Sigmoid colon (tissue), 6 donors: ENCODE measurements at regions not wholly inside any gene's neighbourhood (a gene's known extent, or its start where the extent isn't known, plus 50 kb on each side); places are given as distances from the start of the nearest gene placed in this dataset.
A peak's percentile ranks its signal among the peaks of the same experiment; 100 is the strongest.

Experiments
- DNase-seq: peaks from one replicate; pipeline ENCODE4 v3.0.0-alpha.2; 2019
- H3K27ac ChIP-seq, 4 donors: fragments of 200-600 bp; sonication (generic); one replicate each; pipeline ENCODE4 v1.5.1; 2016 to 2019; ENCODE audit warnings: mild to moderate bottlenecking in 1 of 4
- H3K27me3 ChIP-seq, 3 donors: fragments of 200-600 bp; sonication (generic); one replicate each; pipeline ENCODE4 v1.5.1; 2019; ENCODE audit warnings: mild to moderate bottlenecking in 1 of 3
- H3K36me3 ChIP-seq, 4 donors: fragments of 200-600 bp; sonication (generic); one replicate each; pipeline ENCODE4 v1.5.1; 2016 to 2019
- H3K4me1 ChIP-seq, 4 donors: fragments of 200-600 bp; sonication (generic); one replicate each; pipeline ENCODE4 v1.5.1; 2017 to 2019
- H3K4me3 ChIP-seq, 4 donors: fragments of 200-600 bp; sonication (generic); one replicate each; pipeline ENCODE4 v1.5.1; 2017 to 2019; ENCODE audit warnings: mild to moderate bottlenecking in 2 of 4, moderate library complexity in 1 of 4
- H3K9me3 ChIP-seq, 4 donors: fragments of 200-600 bp in 3 of 4; sonication (generic) in 3 of 4; one replicate each; pipeline versions ENCODE4 v1.5.1 to v1.6.1; 2013 to 2019
- EP300 ChIP-seq, 4 donors: sonication (generic); formaldehyde crosslinking; IDR thresholded peaks; one replicate each; pipeline ENCODE4 v1.6.1; 2017; ENCODE audit warnings: antibody characterized with exemption in 4 of 4
- POLR2A ChIP-seq, 2 donors: fragments of 450-650 bp; IDR thresholded peaks; one replicate each; pipeline ENCODE4 v1.6.1; 2016; ENCODE audit warnings: antibody characterized with exemption in 2 of 2, mild to moderate bottlenecking in 2 of 2, moderate library complexity in 2 of 2
- POLR2AphosphoS5 ChIP-seq, 4 donors: sonication (generic); formaldehyde crosslinking; IDR thresholded peaks; one replicate each; pipeline ENCODE4 v1.6.1; 2017; ENCODE audit warnings: antibody characterized with exemption in 4 of 4
- WGBS, 2 donors: extraction: QIAGEN DNeasy Blood & Tissue Kit; methylation state at CpG; one replicate each; pipeline ENCODE4 v1.1.7; 2013; 5-methylcytosine and 5-hydroxymethylcytosine counted together
- intact Hi-C: fragments of 100-400 bp; cut with DNase I; formaldehyde crosslinking; loops from one replicate; pipeline ENCODE4 v1.15.1; 2023
- TF ChIP-seq, protein P1 (sequence below), 4 experiments: fragments of 450-650 bp in 3 of 4; fragments of 200-600 bp in 1 of 4; IDR thresholded peaks; one replicate each; pipeline ENCODE4 v1.5.1; 2016 to 2019; ENCODE audit warnings: antibody characterized with exemption in 4 of 4, mild to moderate bottlenecking in 3 of 4, moderate library complexity in 2 of 4
- donor health status: healthy with polysubstance abuse.
- donor health status: healthy.

DNA sequence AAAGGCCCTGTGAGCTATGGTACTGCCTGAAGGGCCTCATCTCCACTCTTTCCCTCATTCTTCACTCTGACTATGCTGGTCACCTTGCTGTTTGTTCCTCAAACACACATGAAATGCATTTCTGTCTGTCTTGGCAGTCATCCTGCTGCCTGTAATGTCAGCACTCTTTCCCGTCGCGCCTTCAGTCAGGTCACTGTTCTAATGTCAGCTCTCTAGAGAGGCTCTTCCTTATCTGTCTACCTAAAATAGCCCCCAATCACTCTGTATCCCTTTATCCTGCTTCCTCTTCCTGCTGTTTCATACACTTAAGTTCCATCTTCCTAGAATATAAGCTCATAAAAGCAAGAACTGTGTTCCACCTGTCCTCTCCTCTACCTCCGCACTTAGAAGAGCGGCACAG, 215.5 kb downstream of the ZNF33B start:
- Histone ChIP-seq H3K27ac (no peak overlapping the region), H3K27me3 (no peaks in the 10 kb centered on the region), H3K36me3 (no peaks in the 10 kb centered on the region), H3K4me3 (no peak overlapping the region), H3K4me1 (no peaks in the 10 kb centered on the region), H3K9me3 (no peaks in the 10 kb centered on the region)
- intact Hi-C loops = no loop called here
- WGBS, 2 donors = 93 to 95% methylated on average over 5 of the region's 5 CpGs
- TF ChIP-seq, protein P1, sequence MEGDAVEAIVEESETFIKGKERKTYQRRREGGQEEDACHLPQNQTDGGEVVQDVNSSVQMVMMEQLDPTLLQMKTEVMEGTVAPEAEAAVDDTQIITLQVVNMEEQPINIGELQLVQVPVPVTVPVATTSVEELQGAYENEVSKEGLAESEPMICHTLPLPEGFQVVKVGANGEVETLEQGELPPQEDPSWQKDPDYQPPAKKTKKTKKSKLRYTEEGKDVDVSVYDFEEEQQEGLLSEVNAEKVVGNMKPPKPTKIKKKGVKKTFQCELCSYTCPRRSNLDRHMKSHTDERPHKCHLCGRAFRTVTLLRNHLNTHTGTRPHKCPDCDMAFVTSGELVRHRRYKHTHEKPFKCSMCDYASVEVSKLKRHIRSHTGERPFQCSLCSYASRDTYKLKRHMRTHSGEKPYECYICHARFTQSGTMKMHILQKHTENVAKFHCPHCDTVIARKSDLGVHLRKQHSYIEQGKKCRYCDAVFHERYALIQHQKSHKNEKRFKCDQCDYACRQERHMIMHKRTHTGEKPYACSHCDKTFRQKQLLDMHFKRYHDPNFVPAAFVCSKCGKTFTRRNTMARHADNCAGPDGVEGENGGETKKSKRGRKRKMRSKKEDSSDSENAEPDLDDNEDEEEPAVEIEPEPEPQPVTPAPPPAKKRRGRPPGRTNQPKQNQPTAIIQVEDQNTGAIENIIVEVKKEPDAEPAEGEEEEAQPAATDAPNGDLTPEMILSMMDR (IDR thresholded peaks at IDR 0.05) = no peak
- TF ChIP-seq POLR2AphosphoS5 (IDR thresholded peaks at IDR 0.05) (no peak), EP300 (IDR thresholded peaks at IDR 0.05) (no peak), POLR2A (IDR thresholded peaks at IDR 0.05) (no peak)
- no peak for DNase-seq

DNA sequence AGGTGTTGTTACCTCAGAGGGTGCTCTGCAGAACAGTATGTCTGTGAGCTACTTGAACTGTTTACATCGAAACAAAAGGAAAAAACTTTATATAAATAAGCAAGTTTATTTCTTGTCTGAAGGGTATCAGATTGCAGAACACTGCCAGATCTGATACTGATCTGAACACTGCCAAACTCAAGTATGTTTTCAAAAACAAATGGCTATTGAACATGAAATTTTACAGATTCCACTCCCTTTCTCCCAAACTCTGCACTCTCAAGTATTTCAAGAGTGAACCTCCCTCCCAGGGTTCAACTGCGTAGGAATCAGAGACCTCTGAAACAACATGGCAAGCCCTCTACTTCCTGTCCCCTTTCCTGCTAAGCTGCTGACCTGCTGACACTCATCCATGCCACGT, 216.6 kb downstream of the ZNF33B start:
- Histone ChIP-seq H3K27me3 (no peaks in the 10 kb centered on the region), H3K4me1 (no peaks in the 10 kb centered on the region), H3K27ac (no peak overlapping the region), H3K36me3 (no peaks in the 10 kb centered on the region), H3K4me3 (no peak overlapping the region), H3K9me3 (no peaks in the 10 kb centered on the region)
- 54 to 57% methylated on average over 3 of the region's 3 CpGs for WGBS, 2 donors
- intact Hi-C loops = no loop called here
- no peak for TF ChIP-seq POLR2AphosphoS5 (IDR thresholded peaks at IDR 0.05)
- DNase-seq = no peak

DNA sequence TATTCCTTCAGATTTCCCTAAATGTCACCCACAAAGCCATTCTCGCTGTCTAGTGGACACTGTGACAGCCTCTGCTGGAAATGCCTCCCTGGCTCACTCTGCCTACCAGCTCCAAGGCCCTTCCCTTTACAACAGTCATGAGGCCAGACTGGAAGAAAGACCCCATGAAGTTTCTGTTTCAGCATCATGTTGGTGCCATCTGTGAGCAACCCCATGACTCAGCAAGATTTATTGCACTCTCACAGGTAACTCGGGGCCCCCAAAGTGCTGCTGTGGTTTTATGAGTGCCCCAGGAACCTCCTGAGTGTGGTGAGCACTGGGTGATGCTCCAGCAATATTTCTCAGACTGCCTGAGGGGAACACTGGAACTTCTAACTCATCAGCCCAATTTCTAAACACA, 218.6 kb downstream of the ZNF33B start:
- DNase-seq = no peak
- no peaks in the 10 kb centered on the region for H3K27me3 ChIP-seq
- no peak for TF ChIP-seq POLR2AphosphoS5 (IDR thresholded peaks at IDR 0.05)
- no peak for TF ChIP-seq POLR2A (IDR thresholded peaks at IDR 0.05)
- no peak for TF ChIP-seq EP300 (IDR thresholded peaks at IDR 0.05)
- TF ChIP-seq, protein P1 (IDR thresholded peaks at IDR 0.05) = no peak

GRCh38 chr10:42380926-42381547, 257.3 kb downstream of the ZNF33B start:
- no peak overlapping the region for H3K4me3 ChIP-seq
- no peak overlapping the region for H3K27ac ChIP-seq
- no peaks in the 10 kb centered on the region for H3K4me1 ChIP-seq
- intact Hi-C loops = no loop called here
- DNase-seq = no peak
- WGBS, 2 donors = 69 to 84% methylated on average over 7 of the region's 7 CpGs
- no peaks in the 10 kb centered on the region for H3K27me3 ChIP-seq
- peaks cover 0 to 5% (median 0%) of the 10 kb centered on the region in 4 donors for H3K9me3 ChIP-seq
- H3K36me3 ChIP-seq = no peaks in the 10 kb centered on the region
- TF ChIP-seq POLR2A (IDR thresholded peaks at IDR 0.05) (no peak), POLR2AphosphoS5 (IDR thresholded peaks at IDR 0.05) (no peak), EP300 (IDR thresholded peaks at IDR 0.05) (no peak)
- TF ChIP-seq, protein P1 (IDR thresholded peaks at IDR 0.05) = no peak

More for the DNA sequence above, 218.6 kb downstream of the ZNF33B start:
- no peaks in the 10 kb centered on the region for H3K36me3 ChIP-seq
- no peaks in the 10 kb centered on the region for H3K4me1 ChIP-seq
- H3K4me3 ChIP-seq = no peak overlapping the region
- no peaks in the 10 kb centered on the region for H3K9me3 ChIP-seq
- 42 to 47% methylated on average over 2 of the region's 2 CpGs for WGBS, 2 donors
- intact Hi-C loops = no loop called here
- H3K27ac ChIP-seq = no peak overlapping the region

DNA sequence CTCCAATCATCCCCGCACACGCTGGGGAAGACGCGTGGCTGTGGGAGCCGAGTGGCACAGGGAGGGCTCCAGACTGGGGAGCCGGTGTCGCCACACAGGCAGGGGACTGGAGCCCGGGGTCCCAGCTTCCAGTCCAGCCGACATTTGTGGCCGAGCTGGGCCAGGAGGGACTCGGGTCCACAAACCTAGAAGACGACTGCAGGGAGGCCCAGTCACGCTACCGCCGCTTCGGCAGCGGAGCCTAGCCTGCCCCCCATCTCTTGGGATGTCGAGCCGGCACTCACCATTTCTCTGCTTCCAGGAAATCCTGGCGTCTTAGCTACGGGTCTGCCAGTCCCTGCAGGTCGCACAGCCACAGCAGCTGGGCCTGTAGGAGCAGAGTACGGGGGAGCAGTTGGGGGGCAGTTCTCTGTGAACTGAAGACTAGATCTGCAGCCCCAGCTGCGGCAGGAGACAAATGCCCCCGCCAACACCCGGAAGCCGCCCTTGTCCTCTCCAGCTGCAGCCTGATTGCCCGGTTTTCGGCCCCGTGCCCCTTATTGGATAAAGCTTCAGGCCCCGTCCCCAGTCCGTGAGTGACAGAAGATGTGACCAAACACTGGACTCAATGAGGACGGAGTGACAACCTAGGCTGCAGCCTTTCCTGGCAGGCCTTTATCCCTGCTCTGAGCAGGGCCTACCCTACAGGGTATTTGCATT, 270.7 kb downstream of the ZNF33B start:
- Histone ChIP-seq H3K4me1 (peaks cover 0 to 7% (median 0%) of the 10 kb centered on the region in 4 donors), H3K9me3 (peaks cover 0 to 9% (median 0%) of the 10 kb centered on the region in 4 donors), H3K36me3 (no peaks in the 10 kb centered on the region), H3K4me3 (peak overlapping the region; percentile 27 to 73 (median 66)), H3K27me3 (no peaks in the 10 kb centered on the region), H3K27ac (peak overlapping the region in 3 of 4 donors; percentile 48 to 71 (median 62))
- WGBS, 2 donors = 9 to 26% methylated on average over 33 of the region's 33 CpGs
- DNase-seq = peak; percentile 84
- intact Hi-C loops = no loop called here
- TF ChIP-seq, protein P1 (IDR thresholded peaks at IDR 0.05) = no peak
- TF ChIP-seq POLR2AphosphoS5 (IDR thresholded peaks at IDR 0.05) = peak in 2 of 4 donors; percentile 24 to 58
